ENCODE measurements at regions not wholly inside any gene's neighbourhood (a gene's known extent, or its start where the extent isn't known, plus 50 kb on each side); places are given as distances from the start of the nearest gene placed in this dataset.

DNA sequence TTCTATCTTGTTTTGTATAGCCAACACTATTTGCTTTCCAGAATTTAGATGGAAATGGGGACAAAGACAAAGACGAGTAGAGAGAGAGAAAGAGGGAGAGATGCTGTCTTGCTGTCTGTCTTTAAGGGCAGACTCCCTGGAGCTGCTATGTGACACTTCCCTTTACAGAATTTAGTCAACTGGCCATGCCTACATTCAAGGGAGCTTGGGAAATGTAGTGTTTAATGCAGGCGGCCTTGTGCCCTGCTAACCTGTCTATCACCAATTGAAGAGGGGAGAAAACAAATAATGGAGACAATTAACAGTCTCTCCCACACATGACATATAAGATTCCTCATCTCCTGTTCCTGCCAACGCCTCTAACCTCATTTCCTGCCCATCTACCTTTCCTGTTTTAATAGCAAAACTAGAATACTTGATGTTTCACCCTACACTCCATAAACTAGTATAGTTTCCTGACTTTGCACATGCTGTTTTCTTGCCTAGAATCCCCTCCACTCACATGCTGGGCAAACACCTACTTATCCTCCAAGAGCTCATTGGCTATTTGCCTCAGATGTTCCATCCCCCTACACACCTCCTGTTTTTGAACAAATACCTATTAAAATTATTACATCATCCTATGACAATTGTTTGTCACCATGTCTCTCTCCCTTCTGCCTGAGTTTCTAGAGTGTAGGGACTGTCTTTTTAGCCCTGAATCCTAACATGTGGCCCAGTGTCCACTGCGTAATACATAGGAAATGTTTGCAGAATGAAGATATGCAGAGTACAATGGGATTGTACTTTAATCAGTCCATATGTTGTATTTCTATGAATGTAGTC, 117.2 kb downstream of the SLC25A24 start:
- DNase-seq (ENCODE audit: low read depth): no peak
- no peak overlapping the region for H3K4me3 ChIP-seq (ENCODE audit: low read depth, low read length)
- no peak for TF ChIP-seq CTCF (conservative IDR thresholded peaks at IDR 0.05; ENCODE audit: low read depth, low read length)

DNA sequence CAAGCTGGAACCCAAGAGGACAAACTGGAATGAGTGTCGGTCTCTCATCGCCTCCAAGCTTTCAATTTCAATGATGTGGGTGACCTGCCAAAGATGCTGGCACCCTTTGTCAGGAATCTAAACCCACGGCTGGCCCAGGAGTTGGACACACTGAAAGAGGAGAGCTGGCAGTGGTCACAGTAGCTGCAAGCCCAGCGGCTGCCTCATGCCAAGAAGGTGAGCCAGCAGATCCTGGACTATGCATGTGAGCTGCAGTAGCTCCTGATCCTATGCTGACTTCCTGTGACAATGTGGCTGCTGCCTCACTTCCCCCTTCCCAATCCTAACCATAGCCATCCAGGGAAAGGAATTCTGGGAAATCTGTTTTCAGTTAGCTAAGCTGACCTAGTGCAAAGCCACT, 117.0 kb upstream of the VAV3 start:
- no peak for TF ChIP-seq CTCF (conservative IDR thresholded peaks at IDR 0.05; ENCODE audit: low read depth, low read length)
- no peak overlapping the region for H3K4me3 ChIP-seq (ENCODE audit: low read depth, low read length)
- DNase-seq (ENCODE audit: low read depth): no peak

- no peak for DNase-seq (ENCODE audit: low read depth)
- no peak overlapping the region for H3K4me3 ChIP-seq (ENCODE audit: low read depth, low read length)
- no peak for TF ChIP-seq CTCF (conservative IDR thresholded peaks at IDR 0.05; ENCODE audit: low read depth, low read length)
Observed at GRCh38 chr1:108080448-108080847, 115.5 kb upstream of the VAV3 start.

GRCh38 chr1:108079440-108080025, 114.6 kb upstream of the VAV3 start:
- no peak for TF ChIP-seq CTCF (conservative IDR thresholded peaks at IDR 0.05; ENCODE audit: low read depth, low read length)
- DNase-seq (ENCODE audit: low read depth): no peak
- H3K4me3 ChIP-seq (ENCODE audit: low read depth, low read length): no peak overlapping the region

DNA sequence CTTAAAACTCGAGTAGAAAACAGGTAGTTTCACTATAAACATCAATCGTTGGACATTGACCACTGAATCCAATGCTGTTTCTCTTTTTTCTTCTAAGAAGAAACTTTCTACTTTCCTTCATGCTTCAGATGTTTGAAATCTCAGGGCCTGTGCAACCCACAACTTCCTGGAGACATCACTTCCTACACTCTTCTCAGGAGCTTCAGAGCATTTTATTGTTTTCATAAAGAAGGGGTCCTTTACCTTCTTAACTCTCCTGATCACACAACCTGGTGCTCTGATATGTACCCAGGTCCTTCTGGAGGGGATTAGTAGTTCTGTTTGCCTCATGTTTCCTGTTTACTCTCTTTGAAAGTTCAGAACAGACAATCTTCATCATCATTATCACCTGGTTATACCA, 113.0 kb upstream of the VAV3 start:
- no peak for DNase-seq (ENCODE audit: low read depth)
- H3K4me3 ChIP-seq (ENCODE audit: low read depth, low read length): no peak overlapping the region
- no peak for TF ChIP-seq CTCF (conservative IDR thresholded peaks at IDR 0.05; ENCODE audit: low read depth, low read length)

- H3K4me3 ChIP-seq (ENCODE audit: low read depth, low read length): no peak overlapping the region
- no peak for DNase-seq (ENCODE audit: low read depth)
- no peak for TF ChIP-seq CTCF (conservative IDR thresholded peaks at IDR 0.05; ENCODE audit: low read depth, low read length)
Observed at GRCh38 chr1:108075055-108075454, 110.1 kb upstream of the VAV3 start.

DNA sequence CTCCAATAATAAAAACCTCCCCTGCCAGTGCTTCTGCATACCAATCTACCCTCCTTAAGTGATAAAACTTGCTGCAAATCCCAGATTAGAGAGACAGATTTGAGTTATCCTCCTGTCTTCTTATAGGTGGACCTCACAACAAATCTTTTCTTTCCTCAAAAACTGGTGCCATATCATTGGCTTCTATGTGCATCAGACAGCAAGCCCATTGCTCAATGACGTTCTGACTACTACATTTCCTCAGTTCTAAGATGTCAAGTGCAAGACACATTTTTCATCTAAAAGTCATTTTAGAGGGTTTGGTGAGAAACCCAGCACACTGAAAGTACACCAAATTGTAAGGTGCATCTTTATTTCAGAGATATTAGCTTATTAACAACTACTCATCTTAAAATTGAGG, 107.8 kb upstream of the VAV3 start:
- no peak overlapping the region for H3K4me3 ChIP-seq (ENCODE audit: low read depth, low read length)
- no peak for DNase-seq (ENCODE audit: low read depth)
- no peak for TF ChIP-seq CTCF (conservative IDR thresholded peaks at IDR 0.05; ENCODE audit: low read depth, low read length)

Data from epithelial cell of proximal tubule (primary cell).